Thyroid gland (tissue), 4 donors: ENCODE measurements at regions not wholly inside any gene's neighbourhood (a gene's known extent, or its start where the extent isn't known, plus 50 kb on each side); places are given as distances from the start of the nearest gene placed in this dataset.

ENCODE experiments used
- POLR2A ChIP-seq, 2 donors: fragments of 450-650 bp; IDR thresholded peaks; one replicate each; pipeline ENCODE4 v1.6.1; 2017; ENCODE audit warnings: antibody characterized with exemption in 2 of 2, mild to moderate bottlenecking in 2 of 2, moderate library complexity in 1 of 2
- TF ChIP-seq, protein P1 (sequence below), 6 experiments: fragments of 200-600 bp in 3 of 6; fragments of 450-650 bp in 3 of 6; sonication (generic) in 3 of 6; IDR thresholded peaks; one replicate each; pipeline ENCODE4 v1.5.1; 2016 to 2019; ENCODE audit warnings: antibody characterized with exemption in 6 of 6, mild to moderate bottlenecking in 2 of 6, inconsistent platforms in 1 of 6, moderate library complexity in 1 of 6

DNA sequence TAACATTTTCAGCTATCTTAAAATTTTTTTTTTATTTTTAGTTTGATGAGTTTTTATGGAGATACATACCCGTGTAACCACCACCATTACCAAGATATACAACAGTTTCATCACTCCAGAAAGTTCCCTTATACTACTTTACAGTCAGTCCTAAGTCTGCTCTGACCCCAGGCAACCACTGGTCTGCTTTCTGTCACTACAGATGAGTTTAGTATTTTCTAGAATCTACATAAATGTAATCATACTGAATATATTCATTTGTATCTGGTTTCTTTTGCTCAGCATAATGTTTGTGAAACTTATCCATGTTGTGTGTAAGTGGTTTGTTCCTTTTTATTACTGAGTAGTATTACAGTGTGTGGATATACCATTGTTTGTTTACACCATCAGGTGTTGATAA, 127.8 kb downstream of the GAS1 start:
- no peak for TF ChIP-seq POLR2A (IDR thresholded peaks at IDR 0.05)
- TF ChIP-seq, protein P1, sequence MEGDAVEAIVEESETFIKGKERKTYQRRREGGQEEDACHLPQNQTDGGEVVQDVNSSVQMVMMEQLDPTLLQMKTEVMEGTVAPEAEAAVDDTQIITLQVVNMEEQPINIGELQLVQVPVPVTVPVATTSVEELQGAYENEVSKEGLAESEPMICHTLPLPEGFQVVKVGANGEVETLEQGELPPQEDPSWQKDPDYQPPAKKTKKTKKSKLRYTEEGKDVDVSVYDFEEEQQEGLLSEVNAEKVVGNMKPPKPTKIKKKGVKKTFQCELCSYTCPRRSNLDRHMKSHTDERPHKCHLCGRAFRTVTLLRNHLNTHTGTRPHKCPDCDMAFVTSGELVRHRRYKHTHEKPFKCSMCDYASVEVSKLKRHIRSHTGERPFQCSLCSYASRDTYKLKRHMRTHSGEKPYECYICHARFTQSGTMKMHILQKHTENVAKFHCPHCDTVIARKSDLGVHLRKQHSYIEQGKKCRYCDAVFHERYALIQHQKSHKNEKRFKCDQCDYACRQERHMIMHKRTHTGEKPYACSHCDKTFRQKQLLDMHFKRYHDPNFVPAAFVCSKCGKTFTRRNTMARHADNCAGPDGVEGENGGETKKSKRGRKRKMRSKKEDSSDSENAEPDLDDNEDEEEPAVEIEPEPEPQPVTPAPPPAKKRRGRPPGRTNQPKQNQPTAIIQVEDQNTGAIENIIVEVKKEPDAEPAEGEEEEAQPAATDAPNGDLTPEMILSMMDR (IDR thresholded peaks at IDR 0.05), result no peak
